DMS79 (cell line): ENCODE measurements at regions not wholly inside any gene's neighbourhood (a gene's known extent, or its start where the extent isn't known, plus 50 kb on each side); places are given as distances from the start of the nearest gene placed in this dataset.
"Not testable (repeated sequence)": the region's sequence is repeated elsewhere in the genome, so short reads cannot be mapped to it uniquely, and the experiment has no call there.

Source experiments
- DNase-seq: peaks from one replicate; lab custom pipeline; 2025; lab: John Stamatoyannopoulos, UW

DNA sequence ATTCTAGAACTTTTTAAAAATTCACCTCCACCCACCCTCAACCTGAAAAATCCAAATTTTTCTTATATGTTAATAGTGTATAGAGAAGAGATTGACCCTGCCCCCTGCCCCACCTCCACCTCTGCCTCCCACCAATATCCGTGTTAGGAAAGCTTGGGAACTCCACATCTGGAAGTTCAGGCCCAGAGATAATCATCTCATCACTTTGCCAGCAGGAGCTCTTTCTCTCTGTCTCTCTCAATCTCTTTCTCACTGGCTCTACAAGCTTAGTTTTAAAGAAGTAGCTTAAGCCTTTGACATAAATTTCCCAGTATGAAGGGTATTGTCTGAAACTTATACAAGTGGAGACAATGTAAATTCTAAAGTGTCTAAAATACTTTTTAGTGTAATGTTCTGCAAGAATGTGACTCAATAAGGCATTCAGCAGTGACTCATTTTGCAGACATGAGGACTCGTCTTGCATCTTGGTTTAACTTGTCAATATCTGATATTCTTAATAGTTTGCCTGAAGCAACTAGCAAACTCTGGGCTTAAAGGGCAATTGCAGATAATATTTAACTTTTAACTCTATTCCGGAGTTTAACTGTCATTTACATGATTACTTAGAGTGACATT lies 299.8 kb upstream of the EPHA3 start:
- no peak for DNase-seq

DNA sequence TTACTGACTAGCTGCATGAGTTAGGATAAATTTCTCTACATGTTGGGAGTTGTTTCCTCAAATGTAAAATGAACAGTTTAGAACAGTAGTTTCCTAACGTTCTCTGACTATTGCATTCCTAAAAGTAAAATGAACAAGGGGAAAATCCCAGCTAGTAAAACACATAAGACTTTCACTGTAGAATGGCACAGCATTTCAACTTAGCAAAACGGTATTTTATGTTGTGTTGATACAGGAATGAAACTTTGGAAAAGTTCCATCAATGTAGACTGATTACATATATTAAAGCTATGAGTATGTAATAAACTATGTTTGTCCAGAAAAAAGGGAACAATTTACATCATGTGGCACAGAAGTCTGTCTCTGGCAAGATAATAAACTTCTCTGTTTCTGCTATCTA lies 297.4 kb upstream of the EPHA3 start:
- DNase-seq: no peak

DNA sequence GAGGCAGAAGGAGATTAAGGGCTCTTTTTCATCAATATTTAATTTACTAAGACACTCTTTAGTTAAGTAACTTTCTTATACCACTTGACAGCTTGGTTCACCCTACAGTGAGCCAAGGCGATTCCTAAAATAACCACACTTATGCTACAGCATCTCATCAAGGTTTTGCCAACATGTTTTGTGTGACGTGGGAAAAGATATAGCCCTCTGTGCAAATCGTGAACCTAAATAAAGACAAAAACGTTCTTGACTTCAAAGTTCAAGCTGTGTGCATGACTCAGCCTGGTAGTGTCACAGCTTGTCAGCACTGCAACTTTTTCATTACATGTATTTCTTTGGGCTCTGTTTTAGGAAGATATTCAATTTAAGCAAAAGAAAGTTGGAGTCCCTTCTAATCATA lies 297.0 kb upstream of the EPHA3 start:
- no peak for DNase-seq

DNA sequence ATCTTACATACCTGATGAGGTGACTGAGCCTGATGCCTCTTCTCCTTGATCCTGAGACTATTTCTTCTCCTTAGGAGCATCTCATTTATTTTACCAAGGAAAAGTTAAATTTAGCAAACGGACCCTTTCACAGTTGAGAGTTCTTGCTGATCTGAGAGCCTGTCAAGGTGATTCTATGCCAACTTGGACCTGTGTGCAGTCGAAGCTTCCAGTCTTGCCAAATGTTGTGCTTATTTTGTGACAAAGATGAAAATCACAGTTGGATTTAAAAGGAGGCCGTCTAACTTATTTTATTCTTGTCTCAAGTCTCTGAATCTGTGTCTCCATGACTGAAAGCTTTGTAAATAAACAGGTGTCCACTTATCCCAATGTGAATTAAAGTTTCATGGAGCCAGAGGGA lies 296.3 kb upstream of the EPHA3 start:
- no peak for DNase-seq

DNA sequence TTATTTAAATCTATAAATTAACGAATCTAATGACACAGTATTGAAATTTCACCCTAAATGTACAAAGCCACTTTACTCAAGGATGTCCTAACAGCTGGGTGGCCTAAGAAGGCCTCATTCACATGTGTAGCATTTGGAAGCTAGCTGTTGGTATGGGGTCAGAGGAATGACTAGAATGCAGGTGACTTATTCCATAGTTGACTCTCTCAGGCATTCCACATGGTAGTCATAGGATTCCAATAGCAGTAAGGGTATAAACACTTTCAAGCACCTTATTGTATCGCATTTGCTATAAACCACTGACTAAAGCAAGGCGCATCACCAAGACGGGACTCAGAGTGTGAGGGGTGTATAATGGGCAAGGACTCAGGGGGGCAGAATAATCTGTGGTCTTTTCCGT lies 294.8 kb upstream of the EPHA3 start:
- DNase-seq: no peak

DNA sequence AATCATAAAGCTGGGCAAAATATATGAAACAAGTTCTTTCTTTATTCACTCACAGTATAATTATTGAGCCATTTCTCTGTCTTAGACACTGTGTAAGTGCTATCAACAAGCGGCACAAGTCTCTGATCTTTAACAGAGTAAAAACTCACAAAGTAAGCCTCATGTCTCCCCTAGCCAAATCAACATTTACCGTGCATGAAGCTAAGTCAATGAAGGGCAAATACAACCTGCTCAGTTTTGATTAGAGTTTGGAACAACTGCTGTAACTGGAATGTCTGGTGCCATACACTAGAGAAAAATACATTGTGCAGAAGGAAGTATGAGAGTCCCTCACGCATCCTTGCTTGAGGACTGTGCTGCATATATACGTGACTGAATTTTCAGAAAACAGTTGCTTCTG lies 291.0 kb upstream of the EPHA3 start:
- no peak for DNase-seq

DNA sequence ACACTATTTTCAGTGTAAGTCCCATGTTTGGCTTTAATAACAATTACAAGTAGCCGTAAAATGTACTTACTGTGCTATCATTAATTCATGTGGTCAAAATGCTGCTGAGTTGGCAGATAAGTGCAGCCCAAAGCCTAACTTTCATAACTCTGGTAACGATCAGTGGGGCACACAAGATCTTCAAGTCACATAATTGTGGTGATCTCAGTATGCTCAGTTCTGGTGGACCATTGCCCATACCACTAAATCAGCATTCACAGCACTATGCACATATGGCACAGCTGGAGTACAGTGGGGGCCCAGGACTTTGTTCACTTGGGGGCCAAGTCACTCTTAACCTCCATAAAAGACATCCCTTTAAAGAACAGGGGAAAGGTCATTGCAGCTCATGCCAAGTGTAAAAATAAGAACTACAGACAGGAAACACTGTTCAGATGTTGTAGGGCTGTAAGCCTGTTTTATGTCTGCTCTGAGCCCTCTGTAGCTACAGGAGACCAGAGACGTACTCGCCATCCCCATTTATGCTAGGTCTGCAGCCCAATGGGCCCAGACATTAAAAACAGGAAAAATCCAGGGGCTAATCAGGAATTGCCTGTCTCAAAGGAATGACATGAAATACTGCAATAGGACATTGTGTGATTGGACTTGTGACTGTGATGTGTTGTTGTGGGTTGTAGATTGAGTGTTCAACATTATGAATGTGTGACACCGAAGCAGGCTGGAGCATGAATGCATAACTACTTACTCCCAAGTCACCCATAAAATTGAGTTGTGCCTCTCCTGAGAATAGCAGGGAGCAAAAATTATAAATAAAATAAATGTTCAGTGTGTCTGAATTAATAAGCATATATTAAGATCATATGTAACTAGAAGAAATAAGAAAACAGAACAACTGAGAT lies 282.5 kb upstream of the EPHA3 start:
- DNase-seq: no peak

DNA sequence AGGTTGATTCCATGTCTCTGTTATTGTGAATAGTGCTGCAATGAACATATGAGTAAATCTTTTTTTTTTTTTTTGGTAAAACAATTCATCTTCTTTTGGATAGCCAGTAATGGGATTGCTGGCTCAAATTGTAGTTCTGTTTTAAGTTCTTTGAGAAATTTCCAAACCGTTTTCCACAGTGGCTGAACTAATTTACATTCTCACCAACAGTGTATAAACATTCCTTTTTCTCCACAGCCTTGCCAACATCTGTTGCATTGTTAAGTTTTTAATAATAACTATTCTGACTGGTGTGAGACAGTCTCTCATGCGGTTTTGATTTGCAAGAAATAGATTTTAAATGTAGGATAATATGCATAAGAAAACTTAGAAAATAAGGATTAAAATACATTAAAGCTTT lies 279.0 kb upstream of the EPHA3 start:
- DNase-seq: no peak

DNA sequence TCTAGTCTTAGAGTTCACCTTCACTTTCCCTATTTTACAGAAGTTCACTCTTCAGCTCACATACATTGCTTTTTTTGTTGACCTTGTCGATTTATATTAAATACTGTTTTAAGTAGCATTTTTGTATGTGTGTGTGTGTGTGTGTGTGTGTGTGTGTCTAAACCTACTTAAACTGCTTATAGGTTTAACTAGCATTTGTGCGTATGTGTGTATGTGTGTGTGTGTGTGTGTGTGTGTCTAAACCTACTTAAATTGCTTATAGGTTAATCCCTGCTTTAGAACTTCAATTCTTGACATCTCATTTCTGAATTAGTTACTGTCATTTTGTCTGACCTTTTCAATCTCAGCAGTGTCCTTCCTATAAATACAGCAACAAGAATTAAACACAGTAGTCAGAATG lies 254.8 kb upstream of the EPHA3 start:
- DNase-seq: no peak

DNA sequence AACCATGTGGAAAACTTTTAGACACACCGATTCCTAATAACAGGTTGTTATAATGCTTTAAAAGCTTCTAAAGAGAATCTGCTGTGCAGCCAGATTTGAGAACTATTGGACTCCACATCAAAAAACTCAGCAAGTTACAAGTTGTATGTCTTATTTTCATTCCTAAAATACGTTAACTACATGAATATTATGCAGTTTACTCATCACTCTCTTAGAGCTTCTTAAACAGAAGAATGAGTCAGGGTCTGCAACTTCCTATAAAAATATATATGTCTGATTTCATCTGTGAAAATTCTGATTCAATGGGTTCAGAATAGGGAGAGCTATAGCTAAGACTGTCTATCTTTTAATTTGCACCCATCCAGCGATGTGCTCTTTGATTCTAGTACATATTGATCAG lies 244.2 kb upstream of the EPHA3 start:
- no peak for DNase-seq

DNA sequence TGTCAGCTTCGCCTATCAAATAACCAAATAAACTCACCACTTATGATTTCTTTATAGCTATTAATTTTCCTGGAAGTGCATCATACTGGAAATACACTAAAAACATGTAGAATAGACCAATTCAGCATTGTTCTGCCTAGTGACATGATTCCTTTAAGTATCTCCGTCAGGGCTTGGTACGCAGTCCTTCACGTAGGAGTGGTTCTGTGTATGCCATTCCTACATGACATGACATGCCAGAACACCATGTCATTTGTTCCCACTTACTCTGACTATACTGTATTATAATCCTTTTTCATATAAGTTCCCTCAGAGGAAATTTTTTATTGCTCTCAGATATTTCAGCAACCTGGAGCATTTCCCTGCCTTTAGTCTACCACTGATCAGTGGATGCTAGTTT lies 230.7 kb upstream of the EPHA3 start:
- no peak for DNase-seq

DNA sequence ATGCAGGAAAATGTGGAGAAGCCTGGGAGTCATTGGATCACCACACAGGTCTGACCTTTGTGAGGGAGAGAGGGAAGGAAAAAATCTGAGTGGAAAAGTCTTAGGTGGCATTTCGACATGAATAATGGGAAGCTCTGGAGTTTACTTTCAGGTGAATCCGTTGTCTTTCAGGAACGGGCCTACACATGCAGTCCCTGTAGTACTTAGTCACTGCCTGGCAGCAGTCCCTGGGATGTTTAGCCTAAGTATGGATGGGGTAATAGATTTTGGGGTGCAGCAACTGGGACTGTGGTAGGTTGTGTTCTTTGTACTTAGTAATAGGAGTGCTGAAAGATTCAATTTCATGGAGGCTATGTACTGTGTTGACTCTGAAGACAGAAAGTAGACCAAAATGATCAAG lies 227.5 kb upstream of the EPHA3 start:
- no peak for DNase-seq

DNA sequence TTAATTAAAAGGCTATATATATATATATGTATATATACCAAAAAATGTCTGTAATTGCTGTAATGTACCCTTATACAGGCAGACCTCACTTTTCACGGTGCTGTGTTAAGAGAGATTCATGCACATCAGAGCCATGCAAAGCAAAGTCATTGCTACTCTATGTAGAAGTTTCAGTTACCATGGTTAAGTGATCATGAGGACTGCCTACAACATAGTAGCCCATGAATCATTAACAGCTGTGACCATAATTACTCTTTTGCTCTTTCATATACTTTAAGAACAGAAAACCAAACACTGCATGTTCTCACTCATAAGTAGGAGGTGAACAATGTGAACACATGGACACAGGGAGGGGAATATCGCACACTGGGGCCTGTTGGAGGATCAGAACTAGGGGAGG lies 225.3 kb upstream of the EPHA3 start:
- DNase-seq: no peak

DNA sequence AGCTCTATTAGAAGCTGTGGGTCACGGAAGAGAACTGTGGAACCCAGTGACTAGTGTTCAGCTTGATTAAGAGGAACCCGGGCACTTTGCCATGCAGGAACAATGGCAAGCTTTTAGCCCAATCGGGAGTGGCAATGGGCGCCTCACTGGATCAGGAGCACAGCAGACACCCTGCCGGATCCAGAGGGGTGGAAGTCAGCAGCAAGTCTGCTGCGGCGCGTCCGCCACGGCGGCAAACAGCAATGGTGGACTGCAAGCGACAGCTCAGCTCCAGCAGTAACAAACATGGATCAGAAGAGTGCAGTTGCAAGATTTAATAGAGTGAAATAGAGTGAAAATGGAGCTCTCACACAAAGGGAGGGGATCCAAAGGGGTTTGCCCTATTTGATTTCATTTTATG lies 220.8 kb upstream of the EPHA3 start:
- DNase-seq: not testable (repeated sequence)

DNA sequence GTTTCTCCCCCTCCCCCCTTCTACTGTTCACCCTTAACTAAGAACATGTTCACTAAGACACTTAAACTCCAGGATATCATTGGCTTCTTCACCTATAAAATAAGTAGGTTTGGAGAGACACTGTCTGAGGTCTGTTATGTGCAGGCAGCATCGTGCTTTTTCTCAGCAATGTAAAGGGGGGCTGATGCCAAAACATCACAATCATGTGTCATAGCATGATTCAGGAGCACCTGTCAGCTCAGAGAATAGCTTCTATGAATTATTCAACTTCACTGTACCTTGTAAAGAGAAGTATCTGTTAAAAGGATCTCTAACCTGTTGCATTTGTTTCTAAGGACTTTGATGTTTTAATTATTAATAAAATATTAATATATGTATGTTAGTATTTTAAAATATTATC lies 211.4 kb upstream of the EPHA3 start:
- no peak for DNase-seq

DNA sequence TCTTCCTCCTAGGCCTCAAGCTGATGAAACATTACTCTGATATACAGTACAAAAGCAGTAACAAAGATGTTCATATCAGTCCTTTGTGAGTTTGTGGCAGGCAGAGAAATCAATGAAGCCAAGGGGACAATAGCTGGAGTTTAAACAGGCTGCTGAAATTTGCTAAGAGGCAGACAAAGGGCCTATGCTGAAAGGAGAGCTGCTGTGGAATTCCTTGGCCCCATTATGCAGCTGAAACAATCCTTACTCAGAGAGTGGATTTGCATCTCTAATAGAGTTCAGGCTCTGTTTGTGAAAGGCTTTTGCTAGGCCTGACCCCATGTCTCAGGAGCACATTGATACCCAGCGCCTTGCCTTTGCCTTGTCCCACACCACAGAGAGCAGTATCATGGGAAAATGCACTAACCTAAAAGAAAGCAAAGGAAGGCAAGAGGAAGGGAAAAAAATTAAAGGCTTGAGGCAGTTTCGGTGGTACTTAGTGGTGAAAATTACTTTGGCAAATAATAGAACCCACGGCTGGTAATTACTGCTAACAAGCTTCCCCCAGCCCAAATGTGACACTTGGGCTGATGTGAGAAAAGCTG lies 195.0 kb upstream of the EPHA3 start:
- no peak for DNase-seq

DNA sequence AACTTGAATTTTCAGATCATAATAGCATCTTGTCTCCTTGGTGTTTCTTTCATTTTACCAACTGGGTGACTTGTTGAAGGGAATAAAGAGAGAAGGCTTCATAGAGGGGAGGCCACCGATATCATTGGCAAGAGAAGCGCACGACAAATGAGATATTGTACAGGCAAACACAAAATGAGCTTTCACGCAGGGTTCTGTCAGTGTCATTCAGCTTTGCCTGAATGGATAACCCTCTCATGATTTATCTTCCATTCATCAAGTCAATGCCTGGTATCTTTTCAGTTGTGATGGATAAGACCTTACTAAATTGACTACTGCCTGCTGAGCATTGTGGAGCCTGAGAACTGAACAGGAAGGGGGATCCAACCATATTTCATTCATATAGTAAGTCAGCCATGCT lies 188.6 kb upstream of the EPHA3 start:
- no peak for DNase-seq

DNA sequence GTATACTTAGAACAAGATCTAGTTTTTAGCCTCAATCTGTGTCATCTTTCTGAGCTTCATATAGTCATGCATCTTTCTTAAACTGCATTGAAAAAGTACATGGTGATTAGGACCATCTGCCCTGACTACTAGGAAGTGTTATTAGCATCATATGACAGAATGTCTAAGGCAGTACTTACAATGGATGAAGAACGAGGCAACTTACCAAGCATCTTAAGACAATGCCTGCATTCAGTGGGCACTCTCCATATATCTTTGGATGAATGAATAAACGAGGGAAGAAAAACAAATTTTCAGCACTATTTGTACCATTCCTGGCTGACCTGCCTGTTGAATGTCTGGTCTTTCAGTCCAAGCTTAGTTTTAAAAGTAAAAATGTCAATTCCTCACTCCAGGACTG lies 185.4 kb upstream of the EPHA3 start:
- DNase-seq: no peak

DNA sequence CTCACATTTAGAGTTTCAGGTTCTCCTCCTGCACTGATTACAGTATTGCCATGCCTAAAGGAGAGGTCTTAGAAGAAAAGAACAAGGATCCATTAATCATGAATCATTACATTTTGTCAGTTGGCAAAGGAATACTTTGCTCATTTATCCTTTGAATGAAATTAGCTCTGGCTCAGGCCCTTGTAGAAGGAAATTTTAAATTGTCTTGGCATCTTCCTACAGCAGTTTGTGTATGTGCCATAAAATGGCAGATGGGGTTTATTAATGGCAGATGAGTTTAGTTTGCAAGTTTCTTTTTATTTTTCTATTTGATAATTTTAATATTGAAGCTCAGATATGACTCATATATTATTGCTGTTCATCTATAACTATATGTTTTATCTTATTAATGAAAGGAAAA lies 181.2 kb upstream of the EPHA3 start:
- no peak for DNase-seq

DNA sequence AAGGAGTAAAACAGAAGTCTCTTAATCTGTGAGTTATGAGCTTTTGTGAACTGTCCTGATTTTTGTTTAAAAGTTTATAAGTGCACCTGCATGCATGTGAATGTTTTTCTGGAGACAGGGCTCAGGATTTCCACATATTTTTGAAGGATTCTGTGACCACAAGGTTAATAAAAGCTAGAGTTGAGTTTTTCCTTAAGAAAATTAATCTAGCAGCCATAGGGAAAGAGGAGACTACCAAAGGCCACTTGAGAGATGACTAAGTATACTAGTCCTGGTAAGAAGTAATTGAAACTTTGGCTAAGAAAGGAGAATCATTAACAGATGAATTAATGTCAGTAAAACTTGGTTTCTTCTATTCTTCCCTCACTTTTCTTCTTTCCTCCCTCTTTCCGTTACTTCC lies 176.8 kb upstream of the EPHA3 start:
- DNase-seq: no peak

DNA sequence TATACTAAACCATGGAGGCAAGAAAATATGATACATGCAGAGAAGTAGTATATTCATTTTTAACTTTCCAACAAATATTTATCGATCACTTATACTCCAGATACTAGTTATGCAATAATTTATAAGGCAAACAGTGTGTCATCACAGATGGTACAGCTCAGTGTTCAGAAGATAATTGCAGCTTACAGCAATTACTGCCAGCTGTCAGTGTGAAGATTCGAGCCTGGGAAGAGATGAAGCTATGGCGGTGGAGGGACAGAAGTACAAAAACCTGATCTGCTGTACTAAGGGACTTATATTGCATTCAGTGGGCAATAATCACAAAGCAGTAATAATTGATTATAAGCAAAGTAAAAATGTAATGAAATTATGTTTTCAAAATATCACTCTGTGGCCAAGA lies 170.6 kb upstream of the EPHA3 start:
- DNase-seq: no peak

DNA sequence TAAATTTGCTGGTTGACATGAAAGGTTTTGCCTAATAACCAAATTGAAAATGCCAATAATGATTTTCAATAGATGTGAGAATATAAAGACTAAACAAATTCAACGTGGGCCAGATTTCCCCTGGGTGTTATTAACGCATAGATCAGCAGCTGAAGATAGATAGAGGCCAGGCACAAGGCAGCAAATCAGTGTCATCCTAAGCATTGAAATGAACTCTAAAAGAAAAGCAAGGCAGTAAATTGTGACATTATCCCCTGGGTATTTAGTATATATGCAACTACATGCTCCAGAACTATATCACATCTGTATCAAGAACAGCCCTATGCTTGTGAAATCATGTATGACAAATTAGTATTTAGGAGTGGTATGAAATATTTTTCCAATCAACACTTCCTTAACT lies 167.1 kb upstream of the EPHA3 start:
- no peak for DNase-seq

DNA sequence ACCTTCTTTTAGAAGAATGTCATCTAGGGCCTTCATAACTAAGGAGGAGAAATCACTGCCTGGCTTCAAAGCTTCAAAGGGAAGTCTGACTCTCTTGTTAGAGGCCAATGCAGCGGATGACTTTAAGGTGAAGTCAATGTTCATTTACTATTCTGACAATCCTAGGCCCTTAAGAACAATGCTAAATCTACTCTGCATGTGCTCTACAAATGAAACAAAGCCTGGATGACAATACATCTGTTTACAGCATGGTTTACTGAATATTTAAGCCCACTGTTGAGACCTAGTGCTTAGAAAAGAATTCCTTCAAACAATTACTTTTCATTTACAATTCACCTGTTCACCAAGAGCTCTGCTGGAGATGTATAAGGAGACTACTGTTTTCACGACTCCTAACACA lies 160.4 kb upstream of the EPHA3 start:
- no peak for DNase-seq

DNA sequence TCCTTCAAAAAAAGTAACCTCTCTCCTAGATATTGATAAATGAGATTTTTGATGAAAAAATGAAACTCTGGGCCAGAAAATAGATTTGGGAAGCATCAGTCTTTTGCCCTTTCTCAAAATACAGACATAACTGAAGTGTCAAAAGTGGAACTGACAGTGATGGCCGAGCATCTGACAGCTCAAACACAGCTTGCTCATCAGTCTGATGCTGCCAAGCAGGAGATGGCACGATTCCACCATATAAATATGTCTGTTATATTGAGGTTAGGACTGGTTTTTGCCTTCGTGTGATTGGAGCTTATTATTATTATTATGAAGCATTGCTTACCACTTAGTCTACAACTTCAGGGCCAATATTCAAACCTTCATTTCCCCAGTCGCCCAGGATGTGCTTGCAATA lies 152.6 kb upstream of the EPHA3 start:
- DNase-seq: no peak
